Sigmoid colon (tissue), 4 donors: ENCODE measurements at regions not wholly inside any gene's neighbourhood (a gene's known extent, or its start where the extent isn't known, plus 50 kb on each side); places are given as distances from the start of the nearest gene placed in this dataset.

Experiments used
- POLR2AphosphoS5 ChIP-seq, 4 donors: sonication (generic); formaldehyde crosslinking; IDR thresholded peaks; one replicate each; pipeline ENCODE4 v1.6.1; 2017; ENCODE audit warnings: antibody characterized with exemption in 4 of 4
- TF ChIP-seq, protein P1 (sequence below), 4 experiments: fragments of 450-650 bp in 3 of 4; fragments of 200-600 bp in 1 of 4; IDR thresholded peaks; one replicate each; pipeline ENCODE4 v1.5.1; 2016 to 2019; ENCODE audit warnings: antibody characterized with exemption in 4 of 4, mild to moderate bottlenecking in 3 of 4, moderate library complexity in 2 of 4

GRCh38 chr5:159452480-159453167 is 122.3 kb upstream of the IL12B start:
- no peak for TF ChIP-seq POLR2AphosphoS5 (IDR thresholded peaks at IDR 0.05)
- TF ChIP-seq, protein P1, sequence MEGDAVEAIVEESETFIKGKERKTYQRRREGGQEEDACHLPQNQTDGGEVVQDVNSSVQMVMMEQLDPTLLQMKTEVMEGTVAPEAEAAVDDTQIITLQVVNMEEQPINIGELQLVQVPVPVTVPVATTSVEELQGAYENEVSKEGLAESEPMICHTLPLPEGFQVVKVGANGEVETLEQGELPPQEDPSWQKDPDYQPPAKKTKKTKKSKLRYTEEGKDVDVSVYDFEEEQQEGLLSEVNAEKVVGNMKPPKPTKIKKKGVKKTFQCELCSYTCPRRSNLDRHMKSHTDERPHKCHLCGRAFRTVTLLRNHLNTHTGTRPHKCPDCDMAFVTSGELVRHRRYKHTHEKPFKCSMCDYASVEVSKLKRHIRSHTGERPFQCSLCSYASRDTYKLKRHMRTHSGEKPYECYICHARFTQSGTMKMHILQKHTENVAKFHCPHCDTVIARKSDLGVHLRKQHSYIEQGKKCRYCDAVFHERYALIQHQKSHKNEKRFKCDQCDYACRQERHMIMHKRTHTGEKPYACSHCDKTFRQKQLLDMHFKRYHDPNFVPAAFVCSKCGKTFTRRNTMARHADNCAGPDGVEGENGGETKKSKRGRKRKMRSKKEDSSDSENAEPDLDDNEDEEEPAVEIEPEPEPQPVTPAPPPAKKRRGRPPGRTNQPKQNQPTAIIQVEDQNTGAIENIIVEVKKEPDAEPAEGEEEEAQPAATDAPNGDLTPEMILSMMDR (IDR thresholded peaks at IDR 0.05), result no peak
